ENCODE measurements at regions not wholly inside any gene's neighbourhood (a gene's known extent, or its start where the extent isn't known, plus 50 kb on each side); places are given as distances from the start of the nearest gene placed in this dataset.

DNA sequence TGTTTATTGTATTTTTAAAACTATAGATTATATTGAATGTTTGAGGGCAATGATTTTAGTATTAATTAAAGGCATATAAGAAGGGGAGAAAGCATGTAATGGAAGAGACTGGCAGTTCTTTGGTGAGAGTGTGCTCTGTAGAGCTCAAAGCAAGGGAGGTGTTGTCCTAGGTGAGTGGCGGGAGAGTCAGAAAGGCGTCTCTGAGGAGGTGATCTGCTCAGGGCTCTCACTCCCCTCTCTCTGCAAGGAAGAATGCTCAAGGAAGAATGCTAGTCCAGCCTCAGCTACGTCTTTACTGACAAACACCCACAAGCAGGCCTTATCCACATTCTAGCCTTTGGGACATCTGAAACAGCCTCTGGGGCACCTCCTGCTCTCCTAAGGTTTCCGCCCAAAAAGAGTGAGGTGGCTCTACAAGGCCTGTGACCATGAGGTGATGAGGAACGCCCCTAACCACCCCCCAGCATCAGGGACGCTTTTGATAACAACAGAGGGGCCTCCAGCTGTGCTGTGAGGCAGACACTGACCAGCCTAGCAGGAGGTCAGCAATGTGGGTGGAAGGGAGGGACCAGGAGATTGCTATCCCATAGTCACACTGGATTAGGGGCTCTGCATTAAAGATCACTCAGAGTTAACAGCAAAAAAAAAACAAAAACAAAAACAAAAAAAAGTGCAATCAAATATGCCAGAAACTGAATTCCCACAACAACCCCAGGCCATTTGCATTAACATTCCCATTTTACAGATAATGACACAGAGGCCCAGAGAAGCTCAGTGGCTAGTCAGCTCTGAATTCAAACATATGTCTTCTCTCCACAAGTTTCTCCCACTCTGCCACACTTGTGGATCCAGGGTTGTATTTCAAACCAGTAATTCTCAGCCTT lies 202.2 kb upstream of the CTNNB1 start:
- Histone ChIP-seq H3K4me1 (ENCODE audit: control insufficient read depth, insufficient read depth, low read length) (no peaks in the 10 kb centered on the region), H3K27ac (ENCODE audit: low read length) (no peak overlapping the region), H3K36me3 (ENCODE audit: control insufficient read depth, insufficient read depth, low read length) (no peaks in the 10 kb centered on the region), H3K27me3 (ENCODE audit: control insufficient read depth, insufficient read depth, low read length) (no peaks in the 10 kb centered on the region; the same call in 1 of the 2 replicates), H3K4me3 (ENCODE audit: low read depth in 2 of 2, low read length in 2 of 2) (no peak overlapping the region), H3K9me3 (ENCODE audit: control insufficient read depth, insufficient read depth, low read depth, low read length) (no peaks in the 10 kb centered on the region)
- DNase-seq (ENCODE audit: low read depth, low spot score) (no peak), ATAC-seq (no peak)
- in situ Hi-C loops (cut with HindIII; ENCODE audit: low pct_unique_long_range_greater_than_20kb, low sequenced_read_pairs): no loop called here
- TF ChIP-seq SIN3A (IDR thresholded peaks at IDR 0.05; ENCODE audit: borderline replicate concordance, insufficient read depth, low read depth, low read length) (no peak), TCF7L2 (IDR thresholded peaks at IDR 0.05; ENCODE audit: low read depth, low read length) (no peak), REST (IDR thresholded peaks at IDR 0.05; ENCODE audit: insufficient read depth in 1 of 2, low read depth in 2 of 2, low read length in 1 of 2) (no peak), POLR2AphosphoS5 (IDR thresholded peaks at IDR 0.05; ENCODE audit: low read depth, low read length) (no peak)
- TF ChIP-seq, protein P1, sequence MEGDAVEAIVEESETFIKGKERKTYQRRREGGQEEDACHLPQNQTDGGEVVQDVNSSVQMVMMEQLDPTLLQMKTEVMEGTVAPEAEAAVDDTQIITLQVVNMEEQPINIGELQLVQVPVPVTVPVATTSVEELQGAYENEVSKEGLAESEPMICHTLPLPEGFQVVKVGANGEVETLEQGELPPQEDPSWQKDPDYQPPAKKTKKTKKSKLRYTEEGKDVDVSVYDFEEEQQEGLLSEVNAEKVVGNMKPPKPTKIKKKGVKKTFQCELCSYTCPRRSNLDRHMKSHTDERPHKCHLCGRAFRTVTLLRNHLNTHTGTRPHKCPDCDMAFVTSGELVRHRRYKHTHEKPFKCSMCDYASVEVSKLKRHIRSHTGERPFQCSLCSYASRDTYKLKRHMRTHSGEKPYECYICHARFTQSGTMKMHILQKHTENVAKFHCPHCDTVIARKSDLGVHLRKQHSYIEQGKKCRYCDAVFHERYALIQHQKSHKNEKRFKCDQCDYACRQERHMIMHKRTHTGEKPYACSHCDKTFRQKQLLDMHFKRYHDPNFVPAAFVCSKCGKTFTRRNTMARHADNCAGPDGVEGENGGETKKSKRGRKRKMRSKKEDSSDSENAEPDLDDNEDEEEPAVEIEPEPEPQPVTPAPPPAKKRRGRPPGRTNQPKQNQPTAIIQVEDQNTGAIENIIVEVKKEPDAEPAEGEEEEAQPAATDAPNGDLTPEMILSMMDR (IDR thresholded peaks at IDR 0.05): no peak
- POLR2A ChIA-PET: no interaction called here
- CTCF ChIA-PET: no interaction called here
- intact Hi-C loops (cut with micrococcal nuclease; ENCODE audit: unreplicated experiment): no loop called here
- BruUV-seq (replicated peaks): no TSS peak

- Histone ChIP-seq H3K36me3 (ENCODE audit: control insufficient read depth, insufficient read depth, low read length) (no peaks in the 10 kb centered on the region), H3K27me3 (ENCODE audit: control insufficient read depth, insufficient read depth, low read length) (no peaks in the 10 kb centered on the region; the same call in 1 of the 2 replicates), H3K27ac (ENCODE audit: low read length) (no peak overlapping the region), H3K4me3 (ENCODE audit: low read depth in 2 of 2, low read length in 2 of 2) (no peak overlapping the region), H3K9me3 (ENCODE audit: control insufficient read depth, insufficient read depth, low read depth, low read length) (no peaks in the 10 kb centered on the region), H3K4me1 (ENCODE audit: control insufficient read depth, insufficient read depth, low read length) (no peaks in the 10 kb centered on the region)
- POLR2A ChIA-PET: no interaction called here
- DNase-seq (ENCODE audit: low read depth, low spot score) (no peak), ATAC-seq (no peak)
- in situ Hi-C loops (cut with HindIII; ENCODE audit: low pct_unique_long_range_greater_than_20kb, low sequenced_read_pairs): no loop called here
- intact Hi-C loops (cut with micrococcal nuclease; ENCODE audit: unreplicated experiment): no loop called here
- CTCF ChIA-PET: no interaction called here
- BruUV-seq (replicated peaks): no TSS peak
- TF ChIP-seq TCF7L2 (IDR thresholded peaks at IDR 0.05; ENCODE audit: low read depth, low read length) (no peak), REST (IDR thresholded peaks at IDR 0.05; ENCODE audit: insufficient read depth in 1 of 2, low read depth in 2 of 2, low read length in 1 of 2) (no peak), SIN3A (IDR thresholded peaks at IDR 0.05; ENCODE audit: borderline replicate concordance, insufficient read depth, low read depth, low read length) (no peak), POLR2AphosphoS5 (IDR thresholded peaks at IDR 0.05; ENCODE audit: low read depth, low read length) (no peak)
- TF ChIP-seq, protein P1 (IDR thresholded peaks at IDR 0.05): no peak
Measured at GRCh38 chr3:40997711-40998519, 201.4 kb upstream of the CTNNB1 start.
